Subcutaneous abdominal adipose tissue (tissue), 5 donors: ENCODE measurements at regions not wholly inside any gene's neighbourhood (a gene's known extent, or its start where the extent isn't known, plus 50 kb on each side); places are given as distances from the start of the nearest gene placed in this dataset.
"Not testable (repeated sequence)": the region's sequence is repeated elsewhere in the genome, so short reads cannot be mapped to it uniquely, and the experiment has no call there.

ENCODE experiments used
- H3K27ac ChIP-seq: one replicate; pipeline ENCODE4 v1.7.0; 2013; ENCODE audit warnings: low read depth, mild to moderate bottlenecking, inconsistent platforms, low read length, moderate library complexity
- H3K27me3 ChIP-seq, 5 donors: one replicate each; pipeline ENCODE4 v1.7.0; 2013; ENCODE audit warnings: low read length in 5 of 5, inconsistent platforms in 1 of 5; ENCODE audit not compliant: control insufficient read depth in 5 of 5, insufficient read depth in 4 of 5
- H3K36me3 ChIP-seq, 5 donors: one replicate each; pipeline ENCODE4 v1.7.0; 2013; ENCODE audit warnings: low read length in 5 of 5; ENCODE audit not compliant: control insufficient read depth in 5 of 5, insufficient read depth in 5 of 5
- H3K4me1 ChIP-seq, 5 donors: one replicate each; pipeline ENCODE4 v1.7.0; 2013; ENCODE audit warnings: low read length in 5 of 5, mild to moderate bottlenecking in 3 of 5, moderate library complexity in 1 of 5; ENCODE audit not compliant: control insufficient read depth in 5 of 5, insufficient read depth in 5 of 5
- H3K4me3 ChIP-seq, 5 donors: one replicate each; pipeline ENCODE4 v1.7.0; 2013; ENCODE audit warnings: low read length in 5 of 5, low read depth in 1 of 5
- H3K9ac ChIP-seq, 5 donors: one replicate each; pipeline ENCODE4 v1.7.0; 2013; ENCODE audit warnings: low read length in 5 of 5, mild to moderate bottlenecking in 4 of 5, moderate library complexity in 3 of 5
- H3K9me3 ChIP-seq, 5 donors: one replicate each; pipeline ENCODE4 v1.7.0; 2013; ENCODE audit warnings: low read length in 5 of 5; ENCODE audit not compliant: control insufficient read depth in 5 of 5
- donor health status: healthy.
- donor health status: healthy.
- donor health status: healthy.
- donor health status: healthy.
- donor health status: healthy.

DNA sequence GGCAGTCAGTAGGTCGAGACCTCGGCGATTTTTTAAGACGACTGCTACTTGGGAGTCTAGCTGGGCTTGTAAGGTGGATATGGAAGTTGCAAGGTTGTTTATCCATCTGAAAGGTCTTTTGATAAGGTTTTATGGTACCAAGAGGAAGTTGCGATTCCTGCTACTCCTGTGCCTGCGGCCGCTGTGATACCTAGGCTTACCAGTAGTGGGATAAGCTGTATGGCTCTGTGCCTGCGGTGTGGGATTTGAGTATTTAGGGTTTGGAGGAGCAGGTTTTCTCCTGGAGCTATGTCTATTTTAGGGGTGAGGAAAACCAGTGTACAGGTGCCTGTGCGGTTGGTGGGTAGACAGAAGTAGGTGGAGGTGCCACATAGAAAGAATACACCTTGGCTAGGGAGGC lies 1059.8 kb downstream of the SI start:
- Histone ChIP-seq H3K9me3 (peaks cover 0 to 4% (median 0%) of the 10 kb centered on the region in 5 donors), H3K36me3 (no peaks in the 10 kb centered on the region), H3K27ac (no peak overlapping the region), H3K4me3 (no peak overlapping the region), H3K4me1 (no peaks in the 10 kb centered on the region), H3K9ac (no peak overlapping the region), H3K27me3 (no peaks in the 10 kb centered on the region)

DNA sequence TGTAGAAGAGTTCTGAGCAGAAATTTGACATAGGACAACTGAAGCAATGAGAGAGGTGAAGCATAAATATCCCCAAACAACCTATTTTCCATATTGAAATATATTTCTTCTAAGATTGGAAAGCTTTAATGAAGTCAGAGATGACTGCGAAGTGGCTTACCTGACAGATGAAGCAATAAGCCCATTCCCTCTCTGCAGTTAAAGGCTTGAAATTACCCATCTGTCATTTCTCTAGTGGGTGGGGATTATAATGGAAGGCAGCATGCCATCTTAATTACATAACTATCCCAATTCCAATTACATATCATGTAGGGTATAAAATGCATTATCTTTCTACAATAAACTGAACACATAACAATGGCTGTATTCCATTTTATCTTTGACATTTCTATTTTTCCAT lies 1070.5 kb downstream of the SI start:
- no peak overlapping the region for H3K27ac ChIP-seq
- no peaks in the 10 kb centered on the region for H3K9me3 ChIP-seq
- no peaks in the 10 kb centered on the region for H3K36me3 ChIP-seq
- H3K9ac ChIP-seq: no peak overlapping the region
- no peaks in the 10 kb centered on the region for H3K4me1 ChIP-seq
- H3K27me3 ChIP-seq: no peaks in the 10 kb centered on the region
- H3K4me3 ChIP-seq: no peak overlapping the region

GRCh38 chr3:164004205-164004604 lies 1074.1 kb downstream of the SI start:
- H3K9me3 ChIP-seq: peaks cover 0 to 3% (median 0%) of the 10 kb centered on the region in 5 donors
- no peak overlapping the region for H3K4me3 ChIP-seq
- H3K36me3 ChIP-seq: no peaks in the 10 kb centered on the region
- H3K27ac ChIP-seq: no peak overlapping the region
- no peaks in the 10 kb centered on the region for H3K4me1 ChIP-seq
- H3K27me3 ChIP-seq: peaks cover 0 to 4% (median 0%) of the 10 kb centered on the region in 5 donors
- no peak overlapping the region for H3K9ac ChIP-seq

DNA sequence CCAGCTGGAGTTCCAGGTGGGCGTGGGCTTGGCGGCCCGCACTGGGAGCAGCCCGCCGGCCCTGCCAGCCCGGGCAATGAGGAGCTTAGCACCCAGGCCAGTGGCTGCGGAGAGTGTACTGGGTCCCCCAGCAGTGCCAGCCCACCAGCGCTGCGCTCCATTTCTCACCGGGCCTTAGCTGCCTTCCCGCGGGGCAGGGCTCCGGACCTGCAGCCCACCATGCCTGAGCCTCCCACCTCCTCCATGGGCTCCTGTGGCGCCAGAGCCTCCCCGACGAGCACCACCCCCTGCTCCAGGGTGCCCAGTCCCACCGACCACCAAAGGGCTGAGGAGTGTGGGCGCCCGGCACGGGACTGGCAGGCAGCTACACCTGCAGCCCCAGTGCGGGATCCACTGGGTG lies 1075.3 kb downstream of the SI start:
- not testable (repeated sequence) for H3K27ac ChIP-seq, H3K27me3 ChIP-seq, H3K9ac ChIP-seq, H3K9me3 ChIP-seq, H3K4me3 ChIP-seq, H3K36me3 ChIP-seq, H3K4me1 ChIP-seq

DNA sequence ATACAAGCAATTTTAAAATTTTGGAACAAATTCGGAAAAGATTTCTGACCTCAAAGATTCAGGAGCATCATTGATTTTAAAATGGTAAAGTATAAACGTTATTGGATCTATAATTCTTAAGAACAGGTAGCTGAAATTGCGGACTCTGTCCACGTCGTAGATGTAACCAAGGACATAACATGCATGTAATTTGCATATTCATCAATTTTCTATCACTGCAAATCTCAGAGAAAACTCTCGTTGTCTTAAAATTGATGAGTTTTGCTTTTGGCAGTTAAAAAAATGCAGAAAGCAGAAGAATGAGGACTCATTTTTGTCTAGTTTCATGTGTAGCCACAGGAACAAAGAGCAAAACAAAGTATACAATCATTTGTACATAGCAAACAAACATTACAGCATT lies 1094.4 kb downstream of the SI start:
- H3K9ac ChIP-seq: no peak overlapping the region
- H3K36me3 ChIP-seq: no peaks in the 10 kb centered on the region
- no peak overlapping the region for H3K4me3 ChIP-seq
- no peaks in the 10 kb centered on the region for H3K4me1 ChIP-seq
- H3K27ac ChIP-seq: no peak overlapping the region
- H3K9me3 ChIP-seq: no peaks in the 10 kb centered on the region
- no peaks in the 10 kb centered on the region for H3K27me3 ChIP-seq

GRCh38 chr3:163971861-163972260 lies 1106.4 kb downstream of the SI start:
- Histone ChIP-seq H3K36me3 (no peaks in the 10 kb centered on the region), H3K9me3 (no peaks in the 10 kb centered on the region), H3K4me3 (no peak overlapping the region), H3K27ac (no peak overlapping the region), H3K27me3 (no peaks in the 10 kb centered on the region), H3K4me1 (no peaks in the 10 kb centered on the region), H3K9ac (no peak overlapping the region)

DNA sequence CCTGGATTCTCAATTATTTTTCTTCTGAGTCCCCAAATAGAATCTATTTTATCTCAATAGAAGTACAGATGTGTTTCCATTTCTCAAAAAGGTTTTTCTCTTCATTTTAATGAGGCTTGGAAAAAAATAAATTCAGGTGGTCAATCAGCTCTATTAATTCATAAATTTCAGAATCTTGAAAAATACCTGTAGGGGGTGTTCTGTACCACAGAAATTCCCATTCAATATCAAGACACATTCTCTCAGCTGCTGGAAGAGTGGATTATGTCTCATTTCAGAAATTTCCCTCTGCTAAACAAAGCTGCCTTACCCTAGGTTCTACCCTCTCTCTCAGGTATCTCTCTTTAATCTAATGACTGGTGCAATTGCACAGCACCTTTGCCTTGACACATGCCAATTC lies 1121.2 kb downstream of the SI start:
- H3K4me1 ChIP-seq: no peaks in the 10 kb centered on the region
- H3K9ac ChIP-seq: no peak overlapping the region
- H3K27me3 ChIP-seq: no peaks in the 10 kb centered on the region
- no peak overlapping the region for H3K4me3 ChIP-seq
- no peak overlapping the region for H3K27ac ChIP-seq
- H3K9me3 ChIP-seq: no peaks in the 10 kb centered on the region
- no peaks in the 10 kb centered on the region for H3K36me3 ChIP-seq

GRCh38 chr3:163953526-163953925 lies 1124.8 kb downstream of the SI start:
- Histone ChIP-seq H3K36me3 (no peaks in the 10 kb centered on the region), H3K27me3 (no peaks in the 10 kb centered on the region), H3K9ac (no peak overlapping the region), H3K4me3 (no peak overlapping the region), H3K27ac (no peak overlapping the region), H3K9me3 (no peaks in the 10 kb centered on the region), H3K4me1 (no peaks in the 10 kb centered on the region)

DNA sequence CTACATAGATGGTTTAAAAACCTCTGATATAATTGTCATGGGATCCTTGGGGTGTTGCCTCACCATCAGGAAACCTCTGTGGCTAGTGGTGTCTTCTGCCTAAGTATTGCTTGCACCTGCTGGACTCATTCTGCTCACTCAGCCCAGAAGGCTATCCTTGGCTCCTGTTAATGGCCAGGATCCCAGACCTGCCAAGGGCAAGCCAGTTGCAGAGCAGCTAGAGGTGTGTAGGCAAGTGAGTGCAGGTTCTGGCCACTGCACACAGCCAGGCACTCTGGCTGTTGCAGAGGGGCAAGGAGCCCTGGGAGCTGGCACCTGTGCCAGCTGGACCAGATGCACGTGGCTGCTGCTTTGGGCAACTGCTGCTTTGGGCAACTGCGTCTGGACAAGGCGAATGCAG lies 1125.8 kb downstream of the SI start:
- Histone ChIP-seq H3K4me3 (no peak overlapping the region), H3K27ac (no peak overlapping the region), H3K27me3 (no peaks in the 10 kb centered on the region), H3K36me3 (no peaks in the 10 kb centered on the region), H3K4me1 (no peaks in the 10 kb centered on the region), H3K9me3 (no peaks in the 10 kb centered on the region), H3K9ac (no peak overlapping the region)

DNA sequence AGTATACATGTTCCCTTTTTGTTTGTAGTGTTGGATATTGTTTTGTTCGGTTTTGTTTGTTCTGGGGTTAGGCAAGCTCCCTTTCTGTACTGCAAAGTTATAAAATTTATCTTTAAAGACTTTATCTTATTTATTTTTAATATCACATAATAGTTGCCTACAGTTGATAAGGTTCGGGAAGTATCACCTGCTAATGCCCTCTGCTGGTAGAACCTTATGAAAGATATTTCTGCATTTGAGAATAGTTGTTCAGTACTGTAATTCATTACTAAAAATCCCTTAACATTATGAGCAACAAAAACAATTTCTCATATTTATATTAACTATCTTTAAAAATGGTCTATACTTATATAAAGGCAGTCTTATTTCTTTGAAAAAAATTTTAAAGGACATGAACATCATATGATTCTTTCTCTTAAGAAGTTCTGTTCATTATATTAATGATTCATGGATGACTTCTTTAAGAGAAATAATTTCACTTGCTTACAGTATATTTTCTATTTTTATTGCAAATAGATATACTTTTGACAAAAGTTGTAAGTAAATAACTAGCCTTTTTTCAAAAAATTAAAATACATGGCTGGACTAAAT lies 1126.8 kb downstream of the SI start:
- no peak overlapping the region for H3K4me3 ChIP-seq
- H3K36me3 ChIP-seq: no peaks in the 10 kb centered on the region
- H3K9me3 ChIP-seq: no peaks in the 10 kb centered on the region
- no peaks in the 10 kb centered on the region for H3K27me3 ChIP-seq
- no peak overlapping the region for H3K9ac ChIP-seq
- no peaks in the 10 kb centered on the region for H3K4me1 ChIP-seq
- no peak overlapping the region for H3K27ac ChIP-seq

DNA sequence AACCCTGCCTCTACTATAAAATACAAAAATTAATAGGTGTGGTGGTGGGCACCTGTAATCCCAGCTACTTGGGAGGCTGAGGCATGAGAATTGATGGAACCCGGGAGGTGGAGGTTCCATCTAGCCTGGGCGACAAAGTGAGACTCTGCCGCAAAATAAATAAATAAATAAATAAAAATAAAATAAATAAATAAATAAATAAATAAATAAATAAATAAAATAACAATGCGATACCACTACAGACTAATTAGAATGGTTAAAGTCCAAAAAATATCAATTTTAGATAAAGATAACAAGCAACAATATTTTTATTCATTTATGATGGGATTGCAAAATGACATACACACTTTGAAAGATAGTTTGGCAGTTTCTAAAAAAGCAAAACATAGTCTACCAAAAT lies 1131.5 kb downstream of the SI start:
- Histone ChIP-seq H3K4me1 (no peaks in the 10 kb centered on the region), H3K9ac (no peak overlapping the region), H3K9me3 (no peaks in the 10 kb centered on the region), H3K36me3 (no peaks in the 10 kb centered on the region), H3K27ac (no peak overlapping the region), H3K27me3 (no peaks in the 10 kb centered on the region), H3K4me3 (no peak overlapping the region)
